PC-3 (cell line): ENCODE measurements at regions not wholly inside any gene's neighbourhood (a gene's known extent, or its start where the extent isn't known, plus 50 kb on each side); places are given as distances from the start of the nearest gene placed in this dataset.
A peak's percentile ranks its signal among the peaks of the same experiment; 100 is the strongest.

Source experiments
- ATAC-seq: fragments of 200-7000 bp; cut with Tn5 transposase; 2 replicates; pipeline ENCODE4 v1.9.1; 2020; ENCODE audit warnings: mild to moderate bottlenecking, moderate library complexity
- BruUV-seq: library from RNA; stranded (reverse); fragments of 400-500 nt; replicated peaks from 2 replicates; lab custom pipeline; 2021; lab: Mats Ljungman, UMichigan
- CTCF ChIA-PET: fragments of 300-600 bp; sonication (Branson Sonifier 250); formaldehyde crosslinking; loops from one replicate; lab custom pipeline; 2022; ENCODE audit warnings: antibody characterized with exemption; lab: Charles Lee
- POLR2A ChIA-PET: fragments of 300-600 bp; sonication (Branson Sonifier 250); formaldehyde crosslinking; loops from one replicate; lab custom pipeline; 2022; ENCODE audit warnings: antibody characterized with exemption; ENCODE audit not compliant: unreplicated experiment; lab: Charles Lee
- DNase-seq: peaks from one replicate; pipeline ENCODE4 v3.0.0-alpha.2; 2015
- H2AFZ ChIP-seq: fragments of 300-600 bp; sonication (generic); 2 replicates; pipeline ENCODE4 v1.6.0; 2016; ENCODE audit warnings: antibody characterized with exemption, low read length
- H3F3A ChIP-seq: fragments of 300-600 bp; sonication (generic); one replicate; pipeline ENCODE4 v1.6.0; 2017; ENCODE audit warnings: antibody characterized with exemption, low read length, control low read depth, mild to moderate bottlenecking; ENCODE audit not compliant: unreplicated experiment
- H3K27ac ChIP-seq: fragments of 300-600 bp; sonication (generic); 2 replicates; pipeline ENCODE4 v1.5.1; 2016; ENCODE audit warnings: mild to moderate bottlenecking, low read length
- H3K27me3 ChIP-seq: fragments of 300-600 bp; sonication (generic); 2 replicates; pipeline ENCODE4 v1.6.1; 2016; ENCODE audit warnings: low read length, mixed read lengths
- H3K36me3 ChIP-seq: fragments of 300-600 bp; sonication (generic); 2 replicates; pipeline ENCODE4 v1.6.1; 2016; ENCODE audit warnings: low read depth, mixed run types, low read length, mixed read lengths
- H3K4me1 ChIP-seq: fragments of 300-600 bp; sonication (generic); 2 replicates; pipeline ENCODE4 v1.5.1; 2016; ENCODE audit warnings: low read length; ENCODE audit not compliant: insufficient read depth
- H3K4me2 ChIP-seq: fragments of 300-600 bp; sonication (generic); 2 replicates; pipeline ENCODE4 v1.6.0; 2016; ENCODE audit warnings: low read length
- H3K4me3 ChIP-seq: fragments of 300-600 bp; sonication (generic); 2 replicates; pipeline ENCODE4 v1.5.1; 2016; ENCODE audit warnings: mild to moderate bottlenecking, low read length, mixed read lengths
- H3K79me2 ChIP-seq: fragments of 300-600 bp; sonication (generic); 2 replicates; pipeline ENCODE4 v1.6.1; 2017; ENCODE audit warnings: low read length, mixed read lengths
- H3K9ac ChIP-seq: fragments of 300-600 bp; sonication (generic); 2 replicates; pipeline ENCODE4 v1.6.0; 2016; ENCODE audit warnings: mild to moderate bottlenecking, low read length
- H3K9me2 ChIP-seq: fragments of 300-600 bp; sonication (generic); replicated peaks from 2 replicates; pipeline ENCODE4 v1.6.1; 2016; ENCODE audit warnings: mixed run types, low read length, mixed read lengths
- H3K9me3 ChIP-seq: fragments of 300-600 bp; sonication (generic); 2 replicates; pipeline ENCODE4 v1.6.1; 2016; ENCODE audit warnings: low read length, mixed read lengths
- H4K20me1 ChIP-seq: fragments of 300-600 bp; sonication (generic); 2 replicates; pipeline ENCODE4 v1.6.1; 2016; ENCODE audit warnings: low read length, mixed read lengths
- CTCF ChIP-seq: fragments of 300-600 bp; sonication (generic); conservative IDR thresholded peaks from 2 replicates; pipeline ENCODE4 v1.5.1; 2017; ENCODE audit warnings: antibody characterized with exemption, low read depth, mild to moderate bottlenecking, low read length
- EZH2 ChIP-seq: fragments of 300-600 bp; sonication (generic); IDR thresholded peaks from one replicate; pipeline ENCODE4 v1.6.1; 2017; ENCODE audit warnings: antibody characterized with exemption, mild to moderate bottlenecking, low read length; ENCODE audit not compliant: unreplicated experiment
- EZH2phosphoT487 ChIP-seq: fragments of 300-600 bp; sonication (generic); IDR thresholded peaks from 2 replicates; pipeline ENCODE4 v1.6.1; 2018; ENCODE audit warnings: mild to moderate bottlenecking, antibody characterized with exemption, low read length, borderline replicate concordance
- intact Hi-C: fragments of 100-400 bp; cut with micrococcal nuclease; formaldehyde crosslinking; loops from 2 replicates; pipeline ENCODE4 v1.9.0; 2023

- Histone ChIP-seq H3K27ac (no peak overlapping the region), H3K79me2 (no peaks in the 10 kb centered on the region), H3K4me2 (no peak overlapping the region), H3K27me3 (no peaks in the 10 kb centered on the region), H4K20me1 (no peaks in the 10 kb centered on the region), H3K36me3 (no peaks in the 10 kb centered on the region), H3K9me2 (no peaks in the 10 kb centered on the region), H3F3A (no peaks in the 10 kb centered on the region), H2AFZ (no peak overlapping the region), H3K4me1 (peaks cover 33% of the 10 kb centered on the region), H3K9me3 (no peaks in the 10 kb centered on the region), H3K4me3 (no peak overlapping the region), H3K9ac (no peak overlapping the region)
- intact Hi-C loops = no loop called here
- POLR2A ChIA-PET = no interaction called here
- ATAC-seq = no peak
- DNase-seq = peak; percentile 57
- no TSS peak for BruUV-seq
- TF ChIP-seq EZH2phosphoT487 (no peak), CTCF (peak; percentile 49), EZH2 (no peak)
- CTCF ChIA-PET = no interaction called here
Observed at GRCh38 chr2:172279813-172280212, 147.6 kb upstream of the ITGA6 start.

GRCh38 chr2:172280571-172281361, 146.6 kb upstream of the ITGA6 start:
- H3K36me3 ChIP-seq = no peaks in the 10 kb centered on the region
- no peak for DNase-seq
- no peaks in the 10 kb centered on the region for H3K27me3 ChIP-seq
- H3K9me3 ChIP-seq = no peaks in the 10 kb centered on the region
- H3K9ac ChIP-seq = no peak overlapping the region
- CTCF ChIA-PET = no interaction called here
- TF ChIP-seq EZH2 = no peak
- no peak for TF ChIP-seq CTCF
- no peak for TF ChIP-seq EZH2phosphoT487
- no peaks in the 10 kb centered on the region for H4K20me1 ChIP-seq
- no peak overlapping the region for H3K27ac ChIP-seq
- intact Hi-C loops = no loop called here
- POLR2A ChIA-PET = no interaction called here
- H3K4me2 ChIP-seq = no peak overlapping the region
- BruUV-seq = no TSS peak
- no peaks in the 10 kb centered on the region for H3K79me2 ChIP-seq
- H3K9me2 ChIP-seq = no peaks in the 10 kb centered on the region
- ATAC-seq = no peak
- H2AFZ ChIP-seq = no peak overlapping the region
- H3F3A ChIP-seq = no peaks in the 10 kb centered on the region
- no peak overlapping the region for H3K4me3 ChIP-seq
- peaks cover 34% of the 10 kb centered on the region for H3K4me1 ChIP-seq
